WTC11 (cell line): ENCODE measurements at regions not wholly inside any gene's neighbourhood (a gene's known extent, or its start where the extent isn't known, plus 50 kb on each side); places are given as distances from the start of the nearest gene placed in this dataset.

Experiments used
- ATAC-seq: fragments of 200-7000 bp; cut with Tn5 transposase; 2 replicates; pipeline ENCODE4 v1.10.0; 2021; ENCODE audit warnings: mild to moderate bottlenecking, moderate library complexity
- CTCF ChIA-PET: fragments of 300-600 bp; sonication (Branson Sonifier 250); formaldehyde crosslinking; loops from one replicate; lab custom pipeline; 2021; ENCODE audit warnings: antibody characterized with exemption; lab: Charles Lee
- POLR2A ChIA-PET: fragments of 350-600 bp; sonication (Branson Sonifier 250); formaldehyde crosslinking; loops from one replicate; lab custom pipeline; 2021; ENCODE audit warnings: antibody characterized with exemption; lab: Charles Lee
- DNase-seq: peaks from one replicate; pipeline ENCODE4 v3.0.0; 2021; ENCODE audit warnings: low spot score
- H3K27ac Mint-ChIP-seq: 2 replicates; pipeline ENCODE4 v1.8.0; 2021; ENCODE audit warnings: mixed read lengths
- H3K27me3 Mint-ChIP-seq: 2 replicates; pipeline ENCODE4 v1.8.0; 2021; ENCODE audit warnings: low read depth, mild to moderate bottlenecking, moderate library complexity, mixed read lengths
- H3K36me3 Mint-ChIP-seq: 2 replicates; pipeline ENCODE4 v1.8.0; 2021; ENCODE audit warnings: mixed read lengths
- H3K4me1 Mint-ChIP-seq: 2 replicates; pipeline ENCODE4 v1.8.0; 2022; ENCODE audit warnings: mixed read lengths
- H3K4me3 Mint-ChIP-seq: 2 replicates; pipeline ENCODE4 v1.8.0; 2021; ENCODE audit warnings: mild to moderate bottlenecking, moderate library complexity, mixed read lengths
- H3K9me3 Mint-ChIP-seq: 2 replicates; pipeline ENCODE4 v1.8.0; 2021; ENCODE audit warnings: mixed read lengths
- AR ChIP-seq: fragments of 250-450 bp; sonication (Bioruptor Pico); IDR thresholded peaks from 2 replicates; pipeline ENCODE4 v1.9.0; 2021; ENCODE audit warnings: mild to moderate bottlenecking
- ATF3 ChIP-seq: sonication (generic); formaldehyde crosslinking; conservative IDR thresholded peaks from 2 replicates; pipeline ENCODE4 v1.8.1; 2022; ENCODE audit warnings: mild to moderate bottlenecking, missing genetic modification reagents
- CDX4 ChIP-seq: fragments of 250-450 bp; sonication (Bioruptor Pico); IDR thresholded peaks from 2 replicates; pipeline ENCODE4 v1.9.0; 2021; ENCODE audit warnings: moderate library complexity, mild to moderate bottlenecking, inconsistent platforms, borderline replicate concordance
- CREB1 ChIP-seq: sonication (generic); formaldehyde crosslinking; IDR thresholded peaks from 2 replicates; pipeline ENCODE4 v1.8.0; 2023; ENCODE audit warnings: mild to moderate bottlenecking, missing genetic modification reagents
- CREM ChIP-seq: sonication (generic); formaldehyde crosslinking; IDR thresholded peaks from 2 replicates; pipeline ENCODE4 v1.8.1; 2022; ENCODE audit warnings: mild to moderate bottlenecking, missing genetic modification reagents, moderate library complexity
- E2F1 ChIP-seq: sonication (generic); formaldehyde crosslinking; IDR thresholded peaks from 2 replicates; pipeline ENCODE4 v1.8.0; 2022; ENCODE audit warnings: mild to moderate bottlenecking, missing genetic modification reagents
- ETV6 ChIP-seq: sonication (generic); formaldehyde crosslinking; IDR thresholded peaks from 2 replicates; pipeline ENCODE4 v1.8.1; 2022; ENCODE audit warnings: mild to moderate bottlenecking, missing genetic modification reagents
- GABPB1 ChIP-seq: sonication (generic); formaldehyde crosslinking; IDR thresholded peaks from 2 replicates; pipeline ENCODE4 v1.8.1; 2023; ENCODE audit warnings: mild to moderate bottlenecking, missing genetic modification reagents
- GRHL2 ChIP-seq: fragments of 250-450 bp; sonication (Bioruptor Pico); IDR thresholded peaks from 2 replicates; pipeline ENCODE4 v1.8.0; 2022; ENCODE audit warnings: mild to moderate bottlenecking, moderate library complexity; ENCODE audit not compliant: insufficient replicate concordance, severe bottlenecking
- GTF2I ChIP-seq: fragments of 250-450 bp; sonication (Bioruptor Pico); conservative IDR thresholded peaks from 2 replicates; pipeline ENCODE4 v1.4.0; 2021; ENCODE audit warnings: mild to moderate bottlenecking
- HMGA2 ChIP-seq: fragments of 250-450 bp; sonication (Bioruptor Pico); IDR thresholded peaks from 2 replicates; pipeline ENCODE4 v1.4.0; 2021; ENCODE audit warnings: mild to moderate bottlenecking, moderate library complexity
- JUN ChIP-seq: sonication (generic); formaldehyde crosslinking; IDR thresholded peaks from 2 replicates; pipeline ENCODE4 v1.8.0; 2023; ENCODE audit warnings: mild to moderate bottlenecking, missing genetic modification reagents
- MLX ChIP-seq: sonication (generic); formaldehyde crosslinking; IDR thresholded peaks from 2 replicates; pipeline ENCODE4 v1.8.1; 2023; ENCODE audit warnings: mild to moderate bottlenecking, missing genetic modification reagents, moderate library complexity
- NFE2L1 ChIP-seq: sonication (generic); formaldehyde crosslinking; IDR thresholded peaks from 2 replicates; pipeline ENCODE4 v1.8.1; 2023; ENCODE audit warnings: missing genetic modification reagents
- OVOL2 ChIP-seq: fragments of 250-450 bp; sonication (Bioruptor Pico); IDR thresholded peaks from 2 replicates; pipeline ENCODE4 v1.9.0; 2021; ENCODE audit warnings: mild to moderate bottlenecking, borderline replicate concordance
- RORB ChIP-seq: fragments of 250-450 bp; sonication (Bioruptor Pico); IDR thresholded peaks from 2 replicates; pipeline ENCODE4 v1.9.0; 2021; ENCODE audit warnings: mild to moderate bottlenecking
- SP1 ChIP-seq: sonication (generic); formaldehyde crosslinking; conservative IDR thresholded peaks from 2 replicates; pipeline ENCODE4 v1.8.1; 2022; ENCODE audit warnings: missing genetic modification reagents
- STAT6 ChIP-seq: sonication (generic); formaldehyde crosslinking; conservative IDR thresholded peaks from 2 replicates; pipeline ENCODE4 v1.8.1; 2023; ENCODE audit warnings: mild to moderate bottlenecking, low read depth, missing genetic modification reagents, moderate library complexity
- TCF7 ChIP-seq: sonication (generic); formaldehyde crosslinking; IDR thresholded peaks from 2 replicates; pipeline ENCODE4 v1.8.0; 2022; ENCODE audit warnings: mild to moderate bottlenecking, low read depth, missing genetic modification reagents, moderate library complexity
- TEAD4 ChIP-seq: sonication (generic); formaldehyde crosslinking; IDR thresholded peaks from 2 replicates; pipeline ENCODE4 v1.8.0; 2022; ENCODE audit warnings: mild to moderate bottlenecking, missing genetic modification reagents
- USF1 ChIP-seq: sonication (generic); formaldehyde crosslinking; IDR thresholded peaks from 2 replicates; pipeline ENCODE4 v1.8.0; 2022; ENCODE audit warnings: mild to moderate bottlenecking, missing genetic modification reagents
- ZNF232 ChIP-seq: sonication (generic); formaldehyde crosslinking; IDR thresholded peaks from 2 replicates; pipeline ENCODE4 v1.8.0; 2022; ENCODE audit warnings: mild to moderate bottlenecking, missing genetic modification reagents
- ZNF416 ChIP-seq: fragments of 250-450 bp; sonication (Bioruptor Pico); IDR thresholded peaks from 2 replicates; pipeline ENCODE4 v1.9.0; 2021; ENCODE audit warnings: mild to moderate bottlenecking, inconsistent platforms

GRCh38 chr1:170310014-170310405 is 164.3 kb downstream of the NTMT2 start:
- Mint-ChIP-seq H3K27me3 (0 out of 2 replicates have a peak, but pooled peaks cover 4% of the 10 kb centered on the region), H3K36me3 (no peaks in the 10 kb centered on the region), H3K4me1 (peaks cover 5% of the 10 kb centered on the region), H3K27ac (no peak overlapping the region), H3K4me3 (no peak overlapping the region), H3K9me3 (no peaks in the 10 kb centered on the region)
- ChIA-PET POLR2A (no interaction called here), CTCF (no interaction called here)
- ATAC-seq (no peak), DNase-seq (no peak)
- no peak for TF ChIP-seq ZNF232
- TF ChIP-seq TEAD4 (CRISPR knock-in tag): no peak
- TF ChIP-seq ETV6 (CRISPR knock-in tag): no peak
- TF ChIP-seq CREM (CRISPR knock-in tag): no peak

GRCh38 chr1:170310951-170311350 is 165.2 kb downstream of the NTMT2 start:
- POLR2A ChIA-PET: no interaction called here
- DNase-seq: no peak
- H3K36me3 Mint-ChIP-seq: no peaks in the 10 kb centered on the region
- ATAC-seq: no peak
- TF ChIP-seq NFE2L1 (no peak), GTF2I (CRISPR knock-in tag) (no peak), GRHL2 (CRISPR knock-in tag) (no peak), JUN (no peak)
- H3K27me3 Mint-ChIP-seq: 0 out of 2 replicates have a peak, but pooled peaks cover 4% of the 10 kb centered on the region
- H3K27ac Mint-ChIP-seq: no peak overlapping the region
- H3K9me3 Mint-ChIP-seq: no peaks in the 10 kb centered on the region
- H3K4me3 Mint-ChIP-seq: no peak overlapping the region
- CTCF ChIA-PET: no interaction called here
- H3K4me1 Mint-ChIP-seq: peaks cover 14% of the 10 kb centered on the region

- Mint-ChIP-seq H3K36me3 (no peaks in the 10 kb centered on the region), H3K4me3 (no peak overlapping the region), H3K27me3 (0 out of 2 replicates have a peak, but pooled peaks cover 4% of the 10 kb centered on the region), H3K9me3 (no peaks in the 10 kb centered on the region), H3K4me1 (peaks cover 17% of the 10 kb centered on the region), H3K27ac (no peak overlapping the region)
- TF ChIP-seq CDX4 (CRISPR knock-in tag) (no peak), RORB (CRISPR knock-in tag) (no peak), AR (no peak), MLX (CRISPR knock-in tag) (no peak), CREB1 (CRISPR knock-in tag) (no peak), TEAD4 (CRISPR knock-in tag) (no peak)
- ChIA-PET CTCF (no interaction called here), POLR2A (no interaction called here)
- DNase-seq (no peak), ATAC-seq (no peak)
Measured at GRCh38 chr1:170313306-170313705, 167.5 kb downstream of the NTMT2 start.

- ATAC-seq (no peak), DNase-seq (no peak)
- Mint-ChIP-seq H3K9me3 (no peaks in the 10 kb centered on the region), H3K4me1 (peaks cover 20% of the 10 kb centered on the region), H3K27ac (no peak overlapping the region), H3K36me3 (no peaks in the 10 kb centered on the region), H3K27me3 (no peaks in the 10 kb centered on the region), H3K4me3 (no peak overlapping the region)
- ChIA-PET CTCF (no interaction called here), POLR2A (no interaction called here)
- TF ChIP-seq HMGA2 (CRISPR knock-in tag): no peak
- no peak for TF ChIP-seq SP1
- no peak for TF ChIP-seq E2F1
- TF ChIP-seq STAT6: no peak
- TF ChIP-seq ATF3 (CRISPR knock-in tag): no peak
- no peak for TF ChIP-seq OVOL2 (CRISPR knock-in tag)
- no peak for TF ChIP-seq TCF7 (CRISPR knock-in tag)
- TF ChIP-seq GTF2I (CRISPR knock-in tag): no peak
- no peak for TF ChIP-seq USF1
- no peak for TF ChIP-seq GABPB1 (CRISPR knock-in tag)
- TF ChIP-seq ZNF416: no peak
Measured at GRCh38 chr1:170316270-170316669, 170.5 kb downstream of the NTMT2 start.
